Left renal pelvis (tissue), 4 donors: ENCODE measurements at regions not wholly inside any gene's neighbourhood (a gene's known extent, or its start where the extent isn't known, plus 50 kb on each side); places are given as distances from the start of the nearest gene placed in this dataset.
A peak's percentile ranks its signal among the peaks of the same experiment; 100 is the strongest.
"Not testable (repeated sequence)": the region's sequence is repeated elsewhere in the genome, so short reads cannot be mapped to it uniquely, and the experiment has no call there.

Experiments used
- DNase-seq, 4 donors: peaks; one replicate each; pipeline ENCODE4 v3.0.0-alpha.2; 2013; ENCODE audit warnings: low read depth in 4 of 4, low spot score in 3 of 4

DNA sequence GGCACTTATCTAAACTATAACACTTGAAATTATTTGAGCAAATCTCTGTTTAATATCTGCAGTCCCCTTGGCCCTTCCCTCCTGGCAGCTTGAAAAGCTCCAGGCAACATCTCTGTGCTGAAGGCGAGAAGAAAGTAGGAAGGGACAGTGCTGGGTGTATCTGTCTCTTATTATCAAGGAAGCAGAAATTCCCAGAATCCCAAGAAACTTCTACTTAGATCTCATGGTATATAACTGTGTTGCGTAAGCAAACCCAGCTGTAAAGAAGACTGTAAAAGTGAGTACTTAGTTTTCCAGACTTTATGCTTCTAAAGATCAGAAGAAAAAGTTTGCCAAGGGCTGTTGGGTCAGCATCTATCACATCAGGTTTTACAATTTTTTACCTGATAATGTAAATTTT lies 1869.8 kb downstream of the MAT2B start:
- DNase-seq, result no peak

DNA sequence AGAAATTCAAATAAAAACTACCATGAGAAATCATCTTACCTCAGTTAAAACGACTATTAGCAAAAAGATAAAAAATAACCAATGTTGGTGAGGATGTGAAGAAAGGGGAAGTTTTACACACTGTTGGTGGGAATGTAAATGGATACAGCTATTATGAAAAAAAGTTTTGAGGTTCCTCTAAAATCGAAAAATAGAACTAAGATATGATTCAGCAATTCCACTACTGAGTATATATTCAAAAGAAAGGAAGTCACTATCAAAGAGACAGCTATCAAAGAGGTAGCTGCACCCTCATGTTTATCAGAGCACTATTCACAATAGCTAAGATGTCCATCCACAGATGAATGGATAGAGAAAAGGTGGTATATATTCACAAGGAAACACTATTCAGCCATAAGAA lies 1888.4 kb downstream of the MAT2B start:
- DNase-seq, result no peak

- DNase-seq, result no peak
Measured at GRCh38 chr5:165397516-165397915, 1892.1 kb downstream of the MAT2B start.

DNA sequence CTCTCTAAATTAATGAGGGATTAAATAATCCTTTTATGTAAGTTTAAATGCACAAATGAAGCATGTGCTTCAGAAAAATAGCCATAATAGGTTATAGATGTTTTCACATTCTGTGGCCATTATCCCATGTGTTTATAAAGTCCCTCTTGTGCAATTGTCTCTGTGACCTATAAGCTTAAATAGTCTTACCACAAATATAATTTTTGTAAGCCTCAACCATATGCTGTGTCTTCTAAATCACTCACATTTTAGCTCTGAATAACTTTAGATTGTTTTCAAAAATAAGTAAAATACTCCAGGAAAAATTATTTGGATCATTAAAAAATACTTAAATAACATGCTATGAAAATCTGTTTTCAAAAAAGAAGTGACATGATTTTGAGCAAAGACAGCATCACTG lies 1894.7 kb downstream of the MAT2B start:
- no peak for DNase-seq

DNA sequence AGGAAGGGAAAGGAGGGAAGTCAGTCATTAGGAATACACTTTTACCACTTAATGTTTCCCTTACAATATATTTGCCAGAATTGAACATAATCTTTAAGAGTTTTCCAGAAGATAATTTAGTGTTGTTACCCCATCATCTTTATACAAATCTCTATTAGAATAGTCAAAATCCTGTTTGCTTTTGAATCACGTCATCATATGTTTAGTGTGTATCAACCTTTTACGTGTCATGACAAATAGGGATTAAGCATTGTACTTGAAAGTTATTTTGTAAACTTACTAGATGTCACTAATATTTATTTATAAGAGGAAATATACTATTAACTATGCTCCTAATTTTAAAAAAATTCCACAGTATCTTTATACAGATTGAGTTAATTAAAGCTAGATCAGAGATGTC lies 1899.5 kb downstream of the MAT2B start:
- no peak for DNase-seq

- no peak for DNase-seq
Measured at GRCh38 chr5:165405340-165405739, 1899.9 kb downstream of the MAT2B start.

DNA sequence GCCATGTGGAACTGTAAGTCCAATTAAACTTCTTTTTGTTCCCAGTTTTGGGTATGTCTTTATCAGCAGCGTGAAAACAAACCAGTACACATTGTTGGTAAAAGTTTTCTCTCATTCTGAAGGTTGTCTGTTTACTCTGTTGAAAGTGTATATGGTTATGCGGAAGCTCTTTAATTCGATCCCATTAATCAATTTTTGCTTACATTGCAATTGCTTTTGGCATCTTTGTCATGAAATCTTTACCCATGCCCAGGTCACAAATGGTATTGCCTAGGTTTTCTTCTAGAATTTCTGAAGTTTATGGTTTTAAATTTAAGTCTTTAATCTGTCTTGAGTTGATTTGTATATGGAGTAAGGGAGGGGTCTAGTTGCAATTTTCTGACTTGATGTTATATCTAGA lies 1901.9 kb downstream of the MAT2B start:
- no peak for DNase-seq

DNA sequence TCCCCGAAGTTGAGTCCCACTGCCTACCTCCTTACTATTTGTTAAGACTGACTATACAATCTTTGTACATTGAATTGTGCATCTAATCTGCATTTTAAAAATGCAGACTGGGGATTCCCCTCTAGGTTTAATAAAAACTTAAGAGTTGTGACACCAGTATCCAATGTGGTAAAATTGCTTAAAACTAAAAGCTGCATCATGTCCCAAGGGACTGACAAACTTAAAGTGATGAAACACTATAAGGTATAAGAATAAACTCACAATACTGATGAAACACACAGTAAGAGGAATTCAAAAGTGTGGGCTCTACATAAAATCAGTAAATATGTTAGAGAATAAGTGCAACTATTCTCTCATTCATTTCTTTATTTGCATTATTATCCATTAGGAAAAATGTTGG lies 1905.1 kb downstream of the MAT2B start:
- DNase-seq, result no peak

DNA sequence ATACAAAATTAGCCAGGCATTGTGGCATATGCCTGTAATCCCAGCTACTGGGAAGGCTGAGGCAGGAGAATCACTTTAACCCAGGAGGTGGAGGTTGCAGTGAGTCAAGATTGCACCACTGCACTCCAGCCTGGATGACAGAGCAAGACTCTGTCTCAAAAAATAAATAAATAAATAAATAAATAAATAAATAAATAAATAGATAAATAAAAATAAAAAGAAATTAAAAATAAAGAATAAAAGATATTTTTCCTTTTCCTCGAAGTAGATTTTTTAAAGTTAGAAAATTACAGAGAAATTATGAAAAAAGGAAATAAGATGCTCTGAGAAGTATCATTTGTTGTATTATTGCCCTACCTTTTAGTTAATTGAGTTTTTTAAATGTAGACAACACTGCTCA lies 1906.1 kb downstream of the MAT2B start:
- not testable (repeated sequence) for DNase-seq

DNA sequence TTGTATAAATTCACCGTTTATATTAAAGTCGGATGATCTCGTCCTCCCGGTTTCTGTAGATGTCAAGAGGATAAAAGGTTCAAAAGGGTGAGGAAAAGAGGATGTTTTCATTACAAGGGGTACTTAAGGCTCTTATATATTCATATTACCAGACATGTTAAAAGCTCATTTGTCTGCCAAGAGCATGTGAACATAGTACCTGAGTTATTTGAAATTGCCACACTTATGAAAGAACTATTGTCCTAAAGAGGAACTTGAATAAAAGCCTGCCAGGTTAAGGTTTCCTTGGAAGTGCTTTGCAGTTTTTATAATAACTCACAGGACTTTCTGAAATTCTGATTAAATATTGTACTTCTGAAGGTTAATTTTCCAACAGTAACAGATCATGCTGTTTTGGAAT lies 1915.1 kb downstream of the MAT2B start:
- DNase-seq, result no peak

DNA sequence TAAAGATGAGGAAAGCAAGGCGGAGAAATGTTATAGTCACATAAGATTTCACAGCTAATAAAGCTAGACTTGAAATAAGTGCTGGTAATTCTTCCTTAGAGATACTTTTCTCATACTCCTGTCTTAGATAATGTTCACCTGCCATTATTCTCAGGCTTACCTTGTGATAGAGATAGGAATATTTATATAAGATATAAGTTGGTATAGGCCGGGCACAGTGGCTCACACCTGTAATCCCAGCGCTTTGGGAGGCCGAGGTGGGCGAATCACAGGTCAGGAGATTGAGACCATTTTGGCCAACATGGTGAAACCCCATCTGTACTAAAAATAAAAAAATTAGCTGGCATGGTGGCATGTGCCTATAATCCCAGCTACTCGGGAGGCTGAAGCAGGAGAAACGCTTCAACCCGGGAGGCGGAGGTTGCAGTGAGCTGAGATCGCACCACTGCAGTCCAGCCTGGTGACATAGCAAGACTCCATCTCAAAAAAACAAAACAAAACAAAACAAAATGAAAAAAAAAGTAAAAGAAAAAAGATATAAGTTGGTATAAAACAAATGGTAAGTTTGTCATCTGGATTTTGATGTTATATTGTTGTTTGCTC lies 1918.4 kb downstream of the MAT2B start:
- no peak for DNase-seq

GRCh38 chr5:165425594-165425993 lies 1920.2 kb downstream of the MAT2B start:
- no peak for DNase-seq

DNA sequence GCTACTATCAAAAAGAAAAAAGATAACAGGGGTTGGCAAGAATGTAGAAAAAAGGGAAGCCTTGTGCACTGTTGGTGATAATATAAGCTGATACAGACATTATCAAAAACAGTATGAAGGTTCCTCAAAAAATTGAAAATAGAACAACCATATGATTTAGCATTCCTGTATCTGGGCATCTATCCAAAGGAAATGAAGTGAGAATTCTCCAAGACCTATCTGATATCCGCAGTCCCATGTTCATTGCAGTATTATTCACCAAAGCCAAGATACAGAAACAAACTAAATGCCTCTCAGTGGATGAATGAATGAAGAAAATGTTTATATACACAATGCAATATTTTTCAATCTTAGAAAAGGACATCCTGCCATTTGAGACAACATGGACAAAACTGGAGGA lies 1943.3 kb downstream of the MAT2B start:
- no peak for DNase-seq

- peak in 2 of 4 donors; percentile 1 to 8 for DNase-seq
Measured at GRCh38 chr5:165457859-165458481, 1952.6 kb downstream of the MAT2B start.

DNA sequence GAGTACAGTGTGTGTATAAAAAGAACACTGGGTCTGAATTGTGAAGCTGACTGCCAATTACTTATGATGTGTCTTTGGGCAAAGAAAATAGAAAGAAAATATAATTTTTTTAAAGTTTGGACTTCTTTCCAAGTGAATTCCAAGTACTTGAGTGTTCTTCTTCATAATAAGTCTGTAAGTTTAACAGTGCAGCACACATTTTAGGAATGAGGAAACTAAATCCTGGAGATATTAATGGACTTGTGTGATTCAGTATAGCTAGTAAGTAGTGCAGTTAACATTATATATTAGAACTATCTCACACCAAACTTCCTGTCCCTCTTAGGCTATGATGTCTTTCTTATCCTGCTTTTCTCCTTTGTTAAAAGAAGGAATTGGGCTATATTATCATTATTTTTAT lies 1953.8 kb downstream of the MAT2B start:
- no peak for DNase-seq

DNA sequence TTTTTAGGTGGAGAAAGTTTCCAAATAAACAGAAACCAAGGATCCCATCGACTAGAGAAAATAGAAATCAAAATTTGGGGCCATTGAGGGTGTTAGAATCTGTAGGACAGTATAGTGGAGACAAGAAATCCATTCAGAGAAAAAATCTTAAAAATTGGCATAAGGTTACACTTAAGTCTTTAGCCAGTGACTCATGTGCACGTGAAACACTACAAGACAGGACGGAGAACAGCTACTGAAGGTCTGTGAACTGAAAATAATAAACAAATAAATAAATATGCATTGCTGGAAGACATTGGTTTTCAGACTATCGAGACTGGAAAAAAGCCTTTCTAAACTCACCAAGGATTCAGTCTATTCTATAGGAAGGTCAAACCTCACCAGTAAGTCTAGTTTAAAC lies 1955.5 kb downstream of the MAT2B start:
- DNase-seq, result no peak

DNA sequence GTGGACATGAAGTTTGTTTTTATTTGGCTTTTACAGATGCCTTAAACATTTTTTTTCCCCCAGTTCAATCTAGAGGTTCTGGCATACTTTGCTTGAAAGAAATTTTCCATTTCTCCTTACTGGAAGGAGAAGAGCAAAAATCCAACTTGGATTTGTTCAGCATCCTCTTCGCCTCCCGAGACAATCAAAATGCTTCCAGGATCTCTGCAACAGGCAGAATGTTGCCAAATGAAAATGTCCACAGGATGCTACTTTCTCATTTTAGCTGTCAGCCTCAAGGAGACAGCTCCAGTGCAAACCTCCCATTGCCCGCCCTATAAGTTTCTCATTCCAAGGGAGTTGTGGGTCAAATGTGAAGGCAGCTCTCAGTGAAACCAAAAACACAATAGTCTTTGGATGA lies 1972.1 kb downstream of the MAT2B start:
- no peak for DNase-seq

GRCh38 chr5:165495829-165496380 lies 1990.5 kb downstream of the MAT2B start:
- DNase-seq, result no peak

- no peak for DNase-seq
Measured at GRCh38 chr5:165497707-165498106, 1992.3 kb downstream of the MAT2B start.

DNA sequence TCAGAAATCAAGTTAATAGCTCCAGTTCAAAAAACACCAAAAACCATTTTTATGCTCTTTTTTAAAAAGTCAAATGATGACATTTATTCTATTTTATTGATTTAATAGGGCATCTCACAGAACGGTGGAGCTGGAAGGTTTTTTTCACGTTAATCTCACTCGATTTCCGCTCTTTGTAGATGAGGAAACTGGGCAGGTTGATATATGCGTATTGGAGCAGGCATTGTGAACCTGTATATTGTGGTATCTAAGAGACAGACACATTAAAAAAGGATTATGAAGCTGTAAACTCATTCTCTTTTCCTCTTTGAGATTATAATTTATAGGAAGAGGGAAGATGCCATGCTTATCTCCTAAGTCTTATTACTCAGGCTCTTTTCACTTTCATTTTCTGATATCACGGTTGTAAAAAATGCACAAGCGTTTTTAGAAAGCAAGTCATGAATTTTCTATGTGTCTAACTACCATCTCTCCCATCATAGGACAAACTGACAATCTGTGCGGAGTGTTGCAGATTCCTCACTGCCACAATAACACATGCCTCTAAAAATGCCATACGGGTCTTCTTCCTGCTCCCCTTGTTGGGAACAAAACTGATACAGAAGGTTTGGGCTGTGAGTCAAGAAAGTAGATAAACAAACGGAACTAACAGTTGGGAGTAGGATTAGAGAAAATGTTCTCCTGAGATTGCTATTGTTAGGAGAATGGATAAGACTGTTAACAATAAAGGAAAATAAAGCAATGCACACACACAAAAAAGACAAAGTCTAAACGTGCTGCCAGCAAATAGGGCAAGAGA lies 1997.7 kb downstream of the MAT2B start:
- DNase-seq, result no peak

- DNase-seq, result no peak
Measured at GRCh38 chr5:165504674-165505073, 1999.3 kb downstream of the MAT2B start.

DNA sequence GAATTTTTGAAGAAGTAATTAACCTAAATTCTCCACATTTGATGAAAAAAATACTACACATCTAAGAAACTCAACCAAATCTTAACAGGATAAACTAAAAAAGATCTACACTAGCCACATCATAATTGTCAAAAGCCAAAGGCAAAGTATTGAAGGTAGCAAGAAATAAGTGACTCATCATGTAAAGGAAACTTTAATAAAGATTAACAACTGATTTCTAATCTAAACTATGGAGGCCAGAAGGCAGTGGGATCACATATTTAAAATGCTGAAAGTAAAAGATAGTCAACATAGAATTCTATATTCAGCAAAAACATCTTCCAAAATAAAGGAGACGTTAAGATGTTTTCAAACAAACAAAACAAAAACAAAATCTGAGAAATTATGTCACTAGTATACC lies 2002.9 kb downstream of the MAT2B start:
- no peak for DNase-seq
